ENCODE measurements at regions not wholly inside any gene's neighbourhood (a gene's known extent, or its start where the extent isn't known, plus 50 kb on each side); places are given as distances from the start of the nearest gene placed in this dataset.

- POLR2A ChIA-PET = no interaction called here
- Histone ChIP-seq H3K9ac (ENCODE audit: low read length) (no peak overlapping the region), H3K36me3 (ENCODE audit: control insufficient read depth in 1 of 2, insufficient read depth in 2 of 2, low read length in 2 of 2) (no peaks in the 10 kb centered on the region), H4K20me1 (ENCODE audit: insufficient read depth) (no peaks in the 10 kb centered on the region), H3K4me1 (ENCODE audit: control insufficient read depth in 1 of 2, insufficient read depth in 2 of 2, low read length in 2 of 2) (no peaks in the 10 kb centered on the region), H3K9me3 (ENCODE audit: control insufficient read depth in 1 of 2, insufficient read depth in 1 of 2, low read depth in 1 of 2, low read length in 2 of 2) (peaks cover 20 to 25% of the 10 kb centered on the region in 2 experiments; a peak in 2 of 4 replicates), H2AFZ (ENCODE audit: low read depth, low read length, poor library complexity, severe bottlenecking) (no peak overlapping the region), H3K27ac (ENCODE audit: low read depth, low read length) (no peak overlapping the region), H3K4me3 (replicated peaks in 1 of 2; ENCODE audit: low read depth in 1 of 2, low read length in 2 of 2) (no peak overlapping the region), H3K9me2 (ENCODE audit: insufficient read depth) (no peaks in the 10 kb centered on the region), H3K27me3 (ENCODE audit: insufficient read depth, low read length) (no peaks in the 10 kb centered on the region), H3K79me2 (ENCODE audit: insufficient read depth, low read length) (no peaks in the 10 kb centered on the region), H3K4me2 (ENCODE audit: low read length) (no peak overlapping the region)
- no TSS peak for BruUV-seq (replicated peaks)
- CTCF ChIA-PET = no interaction called here
- RAD21 ChIA-PET (ENCODE audit: low non-redundant PET in 1 of 2, low total read pairs in 2 of 2, uncharacterized antibody in 2 of 2, unreplicated experiment in 2 of 2) = no interaction called here
- ATAC-seq (no peak), DNase-seq (ENCODE audit: low read depth, low spot score) (no peak)
- intact Hi-C loops (cut with micrococcal nuclease) = no loop called here
- TF ChIP-seq JUND (IDR thresholded peaks at IDR 0.05) = no peak
- TF ChIP-seq ELF1 (IDR thresholded peaks at IDR 0.05; ENCODE audit: borderline replicate concordance, low read depth) = no peak
- TF ChIP-seq CBX3 (IDR thresholded peaks at IDR 0.05; ENCODE audit: low read depth) = no peak
- no peak for TF ChIP-seq TCF7L2 (IDR thresholded peaks at IDR 0.05; ENCODE audit: borderline replicate concordance, extremely low read depth, insufficient read depth, insufficient read length)
- TF ChIP-seq REST (IDR thresholded peaks at IDR 0.05; ENCODE audit: low read depth) = no peak
- no peak for TF ChIP-seq SRF (IDR thresholded peaks at IDR 0.05; ENCODE audit: low read depth)
- TF ChIP-seq ZFX (IDR thresholded peaks at IDR 0.05) = no peak
These were observed 134.9 kb downstream of the SOX11 start for GRCh38 chr2:5826979-5827655.

Data from HCT116 (cell line).